GM23338 (cell line): ENCODE measurements at regions not wholly inside any gene's neighbourhood (a gene's known extent, or its start where the extent isn't known, plus 50 kb on each side); places are given as distances from the start of the nearest gene placed in this dataset.

Source experiments
- ATAC-seq: fragments of 200-7000 bp; cut with Tn5 transposase; 3 replicates; pipeline ENCODE4 v1.9.1; 2020
- DNase-seq: peaks from one replicate; pipeline ENCODE4 v3.0.0-alpha.2; 2015; ENCODE audit warnings: low spot score
- H2AFZ ChIP-seq: fragments of 200-600 bp; sonication (generic); 2 replicates; pipeline ENCODE4 v1.8.0; 2016; ENCODE audit warnings: antibody characterized with exemption, mild to moderate bottlenecking, moderate library complexity
- H3F3A ChIP-seq: fragments of 200-600 bp; sonication (generic); replicated peaks from 2 replicates; pipeline ENCODE4 v1.8.0; 2017; ENCODE audit warnings: antibody characterized with exemption, mixed run types, low read depth
- H3K27ac ChIP-seq: fragments of 200-600 bp; sonication (generic); 2 replicates; pipeline ENCODE4 v1.6.1; 2016; ENCODE audit warnings: low read depth
- H3K27me3 ChIP-seq: fragments of 200-600 bp; sonication (generic); 2 replicates; pipeline ENCODE4 v1.8.0; 2016; ENCODE audit warnings: mild to moderate bottlenecking, mixed run types, moderate library complexity; ENCODE audit not compliant: insufficient read depth
- H3K36me3 ChIP-seq: fragments of 200-600 bp; sonication (generic); 2 replicates; pipeline ENCODE4 v1.8.0; 2016; ENCODE audit warnings: mild to moderate bottlenecking; ENCODE audit not compliant: insufficient read depth
- H3K4me1 ChIP-seq: fragments of 200-600 bp; sonication (generic); 2 replicates; pipeline ENCODE4 v1.8.0; 2016; ENCODE audit warnings: mild to moderate bottlenecking, moderate library complexity; ENCODE audit not compliant: insufficient read depth
- H3K4me2 ChIP-seq: fragments of 200-600 bp; sonication (generic); 2 replicates; pipeline ENCODE4 v1.7.1; 2017; ENCODE audit warnings: mixed run types
- H3K4me3 ChIP-seq: fragments of 200-600 bp; sonication (generic); 2 replicates; pipeline ENCODE4 v1.6.1; 2016; ENCODE audit warnings: mixed run types
- H3K79me2 ChIP-seq: fragments of 200-600 bp; sonication (generic); replicated peaks from 2 replicates; pipeline ENCODE4 v1.8.0; 2017; ENCODE audit warnings: mild to moderate bottlenecking; ENCODE audit not compliant: insufficient read depth
- H3K9me2 ChIP-seq: fragments of 200-600 bp; sonication (generic); 2 replicates; pipeline ENCODE4 v1.8.0; 2017; ENCODE audit not compliant: insufficient read depth
- H4K20me1 ChIP-seq: fragments of 200-600 bp; sonication (generic); replicated peaks from 2 replicates; pipeline ENCODE4 v1.8.0; 2017; ENCODE audit warnings: mild to moderate bottlenecking; ENCODE audit not compliant: insufficient read depth
- H3K27ac Mint-ChIP-seq: 2 replicates; pipeline ENCODE4 v1.8.0; 2020; ENCODE audit warnings: inconsistent platforms, mild to moderate bottlenecking, moderate library complexity, mixed read lengths
- H3K27me3 Mint-ChIP-seq: 3 replicates; pipeline ENCODE4 v1.8.0; 2022; ENCODE audit warnings: low read depth, mild to moderate bottlenecking, moderate library complexity, mixed read lengths, inconsistent platforms; ENCODE audit not compliant: insufficient read depth, poor library complexity
- H3K36me3 Mint-ChIP-seq: 3 replicates; pipeline ENCODE4 v1.8.0; 2021; ENCODE audit warnings: low read depth, mild to moderate bottlenecking, inconsistent platforms, moderate library complexity, mixed read lengths
- H3K4me1 Mint-ChIP-seq: 3 replicates; pipeline ENCODE4 v1.8.0; 2020; ENCODE audit warnings: mild to moderate bottlenecking, inconsistent platforms, mixed read lengths
- H3K4me3 Mint-ChIP-seq: 3 replicates; pipeline ENCODE4 v1.8.0; 2021; ENCODE audit warnings: moderate library complexity, mild to moderate bottlenecking, inconsistent platforms, mixed read lengths
- H3K9me3 Mint-ChIP-seq: 3 replicates; pipeline ENCODE4 v1.8.0; 2020; ENCODE audit warnings: moderate library complexity, mild to moderate bottlenecking, inconsistent platforms, mixed read lengths
- CREB1 ChIP-seq: fragments of 250-450 bp; sonication (Bioruptor Pico); IDR thresholded peaks from 2 replicates; pipeline ENCODE4 v1.5.0; 2020; ENCODE audit warnings: low read depth, mild to moderate bottlenecking, moderate library complexity
- EZH2 ChIP-seq: fragments of 200-600 bp; sonication (generic); IDR thresholded peaks from one replicate; pipeline ENCODE4 v1.8.0; 2017; ENCODE audit warnings: antibody characterized with exemption, mild to moderate bottlenecking, low read depth; ENCODE audit not compliant: unreplicated experiment
- EZH2phosphoT487 ChIP-seq: fragments of 200-600 bp; sonication (generic); IDR thresholded peaks from one replicate; pipeline ENCODE4 v1.8.1; 2018; ENCODE audit warnings: antibody characterized with exemption; ENCODE audit not compliant: unreplicated experiment
- JUNB ChIP-seq: IDR thresholded peaks from one replicate; pipeline ENCODE4 v1.6.1; 2016; ENCODE audit warnings: antibody characterized with exemption; ENCODE audit not compliant: unreplicated experiment
- NANOG ChIP-seq: IDR thresholded peaks from 2 replicates; pipeline ENCODE4 v1.6.1; 2016; ENCODE audit warnings: antibody characterized with exemption, borderline replicate concordance
- POLR2AphosphoS5 ChIP-seq: IDR thresholded peaks from 2 replicates; pipeline ENCODE4 v1.6.1; 2016; ENCODE audit warnings: antibody characterized with exemption, low read depth
- REST ChIP-seq: IDR thresholded peaks from one replicate; pipeline ENCODE4 v1.6.1; 2018; ENCODE audit warnings: antibody characterized with exemption; ENCODE audit not compliant: unreplicated experiment
- STAT1 ChIP-seq: IDR thresholded peaks from one replicate; pipeline ENCODE4 v1.6.1; 2016; ENCODE audit warnings: antibody characterized with exemption; ENCODE audit not compliant: unreplicated experiment
- ZNF462 ChIP-seq: fragments of 250-450 bp; sonication (Bioruptor Pico); IDR thresholded peaks from 2 replicates; pipeline ENCODE4 v1.5.0; 2020; ENCODE audit warnings: mild to moderate bottlenecking, moderate library complexity
- TF ChIP-seq, protein P1 (sequence below): IDR thresholded peaks from 2 replicates; pipeline ENCODE4 v1.6.1; 2016; ENCODE audit warnings: antibody characterized with exemption

- Mint-ChIP-seq H3K27ac (no peak overlapping the region), H3K36me3 (peaks cover 16% of the 10 kb centered on the region), H3K4me3 (no peak overlapping the region), H3K4me1 (no peaks in the 10 kb centered on the region), H3K9me3 (peaks cover 33% of the 10 kb centered on the region), H3K27me3 (no peaks in the 10 kb centered on the region)
- Histone ChIP-seq H3K9me2 (no peaks in the 10 kb centered on the region), H3F3A (no peaks in the 10 kb centered on the region), H4K20me1 (no peaks in the 10 kb centered on the region), H3K27me3 (no peaks in the 10 kb centered on the region), H3K4me3 (no peak overlapping the region), H3K79me2 (no peaks in the 10 kb centered on the region), H3K4me2 (no peak overlapping the region), H2AFZ (no peak overlapping the region), H3K27ac (no peak overlapping the region), H3K4me1 (no peaks in the 10 kb centered on the region), H3K36me3 (peaks cover 4% of the 10 kb centered on the region; the same call in 1 of the 2 replicates)
- ATAC-seq = no peak
- no peak for TF ChIP-seq STAT1
- TF ChIP-seq REST = no peak
- TF ChIP-seq POLR2AphosphoS5 = no peak
- no peak for TF ChIP-seq CREB1 (CRISPR knock-in tag)
- TF ChIP-seq, protein P1, sequence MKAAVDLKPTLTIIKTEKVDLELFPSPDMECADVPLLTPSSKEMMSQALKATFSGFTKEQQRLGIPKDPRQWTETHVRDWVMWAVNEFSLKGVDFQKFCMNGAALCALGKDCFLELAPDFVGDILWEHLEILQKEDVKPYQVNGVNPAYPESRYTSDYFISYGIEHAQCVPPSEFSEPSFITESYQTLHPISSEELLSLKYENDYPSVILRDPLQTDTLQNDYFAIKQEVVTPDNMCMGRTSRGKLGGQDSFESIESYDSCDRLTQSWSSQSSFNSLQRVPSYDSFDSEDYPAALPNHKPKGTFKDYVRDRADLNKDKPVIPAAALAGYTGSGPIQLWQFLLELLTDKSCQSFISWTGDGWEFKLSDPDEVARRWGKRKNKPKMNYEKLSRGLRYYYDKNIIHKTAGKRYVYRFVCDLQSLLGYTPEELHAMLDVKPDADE = no peak
- TF ChIP-seq ZNF462 (CRISPR knock-in tag) = no peak
- TF ChIP-seq EZH2phosphoT487 = no peak
- no peak for TF ChIP-seq EZH2
- no peak for TF ChIP-seq JUNB
- TF ChIP-seq NANOG = no peak
- DNase-seq = no peak
Observed at GRCh38 chr11:23205156-23205871, 345.0 kb upstream of the CCDC179 start.
